Trophoblast cell (in vitro differentiated cells and primary cell): ENCODE measurements at regions not wholly inside any gene's neighbourhood (a gene's known extent, or its start where the extent isn't known, plus 50 kb on each side); places are given as distances from the start of the nearest gene placed in this dataset.

Experiments
- DNase-seq, 2 donors: peaks; one replicate each; pipeline ENCODE4 v3.0.0-alpha.2; 2016
- H2AFZ ChIP-seq: 2 replicates; pipeline ENCODE4 v1.6.1; 2013; ENCODE audit warnings: low read length, moderate library complexity, mild to moderate bottlenecking; ENCODE audit not compliant: insufficient read depth, poor library complexity
- H2AK5ac ChIP-seq: 2 replicates; pipeline ENCODE4 v1.6.1; 2013; ENCODE audit warnings: mild to moderate bottlenecking, low read length
- H2BK120ac ChIP-seq: 2 replicates; pipeline ENCODE4 v1.6.1; 2013; ENCODE audit warnings: low read length, mild to moderate bottlenecking, moderate library complexity; ENCODE audit not compliant: insufficient read depth, poor library complexity
- H2BK12ac ChIP-seq: 2 replicates; pipeline ENCODE4 v1.6.1; 2013; ENCODE audit warnings: mild to moderate bottlenecking, low read length, moderate library complexity
- H2BK5ac ChIP-seq: 2 replicates; pipeline ENCODE4 v1.6.1; 2013; ENCODE audit warnings: low read length, low read depth, moderate library complexity, mild to moderate bottlenecking; ENCODE audit not compliant: poor library complexity
- H3K14ac ChIP-seq: 2 replicates; pipeline ENCODE4 v1.6.1; 2013; ENCODE audit warnings: mild to moderate bottlenecking, low read length
- H3K18ac ChIP-seq: 2 replicates; pipeline ENCODE4 v1.6.1; 2013; ENCODE audit warnings: mild to moderate bottlenecking, low read length
- H3K23ac ChIP-seq: 2 replicates; pipeline ENCODE4 v1.6.1; 2013; ENCODE audit warnings: low read length
- H3K27ac ChIP-seq: 2 replicates; pipeline ENCODE4 v1.5.1; 2013; ENCODE audit warnings: low read depth, mild to moderate bottlenecking, inconsistent platforms, low read length, moderate library complexity
- H3K27me3 ChIP-seq: 2 replicates; pipeline ENCODE4 v1.6.1; 2013; ENCODE audit warnings: inconsistent platforms, mild to moderate bottlenecking, low read length, moderate library complexity; ENCODE audit not compliant: insufficient read depth
- H3K36me3 ChIP-seq, 2 experiments: 1 replicate in 1 of 2; 2 replicates in 1 of 2; pipeline ENCODE4 v1.6.1; 2013; ENCODE audit warnings: low read length in 2 of 2, mild to moderate bottlenecking in 2 of 2, moderate library complexity in 1 of 2; ENCODE audit not compliant: insufficient read depth in 2 of 2, control insufficient read depth in 1 of 2
- H3K4ac ChIP-seq: 2 replicates; pipeline ENCODE4 v1.6.1; 2013; ENCODE audit warnings: low read depth, mild to moderate bottlenecking, low read length, moderate library complexity
- H3K4me1 ChIP-seq, 2 experiments: 1 replicate in 1 of 2; 2 replicates in 1 of 2; pipeline ENCODE4 v1.6.1; 2013; ENCODE audit warnings: low read length in 2 of 2, mild to moderate bottlenecking in 2 of 2, moderate library complexity in 1 of 2; ENCODE audit not compliant: insufficient read depth in 2 of 2, control insufficient read depth in 1 of 2
- H3K4me2 ChIP-seq: 2 replicates; pipeline ENCODE4 v1.6.1; 2013; ENCODE audit warnings: inconsistent platforms, mild to moderate bottlenecking, low read length, moderate library complexity
- H3K4me3 ChIP-seq: 2 replicates; pipeline ENCODE4 v1.5.1; 2013; ENCODE audit warnings: mild to moderate bottlenecking, low read depth, low read length, inconsistent platforms
- H3K79me1 ChIP-seq: one replicate; pipeline ENCODE4 v1.6.1; 2013; ENCODE audit warnings: low read length
- H3K79me2 ChIP-seq: 2 replicates; pipeline ENCODE4 v1.6.1; 2013; ENCODE audit warnings: low read length, mild to moderate bottlenecking; ENCODE audit not compliant: control insufficient read depth, insufficient read depth, poor library complexity
- H3K9ac ChIP-seq: 2 replicates; pipeline ENCODE4 v1.6.1; 2013; ENCODE audit warnings: mild to moderate bottlenecking, low read length
- H3K9me3 ChIP-seq: 2 replicates; pipeline ENCODE4 v1.6.1; 2013; ENCODE audit warnings: low read depth, mild to moderate bottlenecking, control low read depth, inconsistent platforms, low read length; ENCODE audit not compliant: insufficient read depth
- H4K12ac ChIP-seq: 2 replicates; pipeline ENCODE4 v1.6.1; 2013; ENCODE audit warnings: low read depth, mild to moderate bottlenecking, low read length, moderate library complexity
- H4K8ac ChIP-seq: 2 replicates; pipeline ENCODE4 v1.6.1; 2013; ENCODE audit warnings: low read depth, mild to moderate bottlenecking, low read length, moderate library complexity
- H4K91ac ChIP-seq: one replicate; pipeline ENCODE4 v1.6.1; 2013; ENCODE audit warnings: low read depth, mild to moderate bottlenecking, low read length, moderate library complexity
- WGBS: extraction: QIAGEN DNeasy Blood & Tissue Kit; methylation state at CpG from one replicate; pipeline ENCODE4 v1.1.7; 2013; ENCODE audit warnings: missing lambda C conversion rate; ENCODE audit not compliant: insufficient read length, insufficient coverage; ENCODE audit errors: extremely low coverage; 5-methylcytosine and 5-hydroxymethylcytosine counted together

DNA sequence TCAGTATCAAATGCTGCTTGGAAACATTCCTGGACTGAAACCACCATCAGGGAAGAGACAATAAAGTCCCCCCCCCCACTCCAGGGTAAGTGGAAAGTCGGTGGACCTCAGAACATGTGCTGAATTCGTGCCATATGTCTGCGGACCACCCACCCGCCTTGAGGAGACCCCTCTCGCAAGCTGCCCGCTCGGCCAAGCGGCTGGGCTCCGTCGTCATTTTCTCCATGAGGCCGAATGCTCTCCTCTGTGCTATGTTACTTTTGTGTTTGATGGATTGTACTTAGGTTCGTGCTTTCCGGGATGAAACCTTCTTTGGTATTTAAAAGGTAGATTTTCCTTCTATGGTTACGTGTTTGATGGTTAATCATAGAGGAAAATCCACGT, 136.2 kb upstream of the RTL1 start:
- WGBS, result no CpG with 5 or more reads among the region's 15 CpGs
- Histone ChIP-seq H2BK12ac (no peak overlapping the region), H3K14ac (no peak overlapping the region), H3K4me2 (no peak overlapping the region), H2AK5ac (no peak overlapping the region), H2BK120ac (no peak overlapping the region), H3K27ac (no peak overlapping the region), H3K4me1 (no peaks in the 10 kb centered on the region), H4K91ac (no peak overlapping the region), H3K4ac (no peak overlapping the region), H4K8ac (no peak overlapping the region), H3K9me3 (peaks cover 1% of the 10 kb centered on the region), H2AFZ (no peak overlapping the region), H3K18ac (no peak overlapping the region), H3K27me3 (no peaks in the 10 kb centered on the region), H2BK5ac (no peak overlapping the region), H4K12ac (no peak overlapping the region), H3K23ac (no peak overlapping the region), H3K36me3 (no peaks in the 10 kb centered on the region), H3K79me2 (no peaks in the 10 kb centered on the region), H3K9ac (no peak overlapping the region), H3K79me1 (no peaks in the 10 kb centered on the region), H3K4me3 (no peak overlapping the region)
- no peak for DNase-seq

DNA sequence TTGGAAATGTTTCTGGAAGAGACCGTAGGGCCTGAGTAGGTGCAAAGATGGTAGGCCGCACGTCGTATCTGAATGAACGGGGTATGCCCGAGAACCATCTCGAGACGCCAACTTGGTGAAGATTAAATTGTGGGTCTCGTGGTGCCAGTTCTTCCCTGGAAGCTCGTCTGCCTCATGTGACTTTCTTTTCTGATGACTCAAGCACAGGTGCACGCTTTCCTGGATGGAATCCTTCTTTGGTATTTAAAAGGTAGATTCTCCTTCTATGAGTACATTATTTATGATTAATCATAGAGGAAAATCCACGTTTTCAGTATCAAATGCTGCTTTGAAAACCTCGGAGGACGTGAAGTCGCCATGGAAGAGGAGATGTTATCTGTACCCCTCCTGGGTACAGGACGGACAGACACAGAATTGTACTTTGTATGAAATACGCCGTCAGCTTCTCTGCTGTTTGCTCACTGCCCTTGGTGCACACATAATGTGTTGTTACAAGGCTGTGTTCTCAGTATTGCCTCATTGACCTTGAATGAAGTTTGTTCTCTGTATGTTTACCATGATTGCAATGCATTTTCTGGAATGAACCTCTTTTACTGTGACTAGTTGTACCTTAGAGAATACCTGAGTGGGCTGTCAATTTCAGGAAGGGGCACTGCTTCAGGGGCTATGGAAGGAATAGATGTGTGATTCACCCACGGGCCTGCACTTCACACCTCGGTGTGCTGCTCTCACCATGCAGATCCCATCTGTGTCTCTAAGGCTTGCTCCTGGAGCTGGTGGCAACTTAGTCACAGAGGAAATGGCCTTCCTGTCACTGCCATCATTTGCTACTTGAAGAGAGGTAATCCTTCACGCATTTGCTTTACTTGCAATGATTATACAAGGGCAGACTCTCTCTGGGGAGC, 137.3 kb upstream of the RTL1 start:
- no peak overlapping the region for H3K4me2 ChIP-seq
- H4K8ac ChIP-seq, result no peak overlapping the region
- no peak overlapping the region for H2AK5ac ChIP-seq
- H3K27ac ChIP-seq, result no peak overlapping the region
- DNase-seq, result no peak
- no peak overlapping the region for H3K4me3 ChIP-seq
- H3K18ac ChIP-seq, result no peak overlapping the region
- no peaks in the 10 kb centered on the region for H3K79me2 ChIP-seq
- no peak overlapping the region for H2BK120ac ChIP-seq
- no peaks in the 10 kb centered on the region for H3K27me3 ChIP-seq
- H2BK5ac ChIP-seq, result no peak overlapping the region
- WGBS, result no CpG with 5 or more reads among the region's 21 CpGs
- H3K14ac ChIP-seq, result no peak overlapping the region
- no peak overlapping the region for H2AFZ ChIP-seq
- H3K79me1 ChIP-seq, result no peaks in the 10 kb centered on the region
- H3K9me3 ChIP-seq, result peaks cover 1% of the 10 kb centered on the region
- H2BK12ac ChIP-seq, result no peak overlapping the region
- no peak overlapping the region for H3K9ac ChIP-seq
- no peak overlapping the region for H4K12ac ChIP-seq
- no peak overlapping the region for H4K91ac ChIP-seq
- no peaks in the 10 kb centered on the region for H3K36me3 ChIP-seq
- H3K4ac ChIP-seq, result no peak overlapping the region
- no peak overlapping the region for H3K23ac ChIP-seq
- no peaks in the 10 kb centered on the region for H3K4me1 ChIP-seq

DNA sequence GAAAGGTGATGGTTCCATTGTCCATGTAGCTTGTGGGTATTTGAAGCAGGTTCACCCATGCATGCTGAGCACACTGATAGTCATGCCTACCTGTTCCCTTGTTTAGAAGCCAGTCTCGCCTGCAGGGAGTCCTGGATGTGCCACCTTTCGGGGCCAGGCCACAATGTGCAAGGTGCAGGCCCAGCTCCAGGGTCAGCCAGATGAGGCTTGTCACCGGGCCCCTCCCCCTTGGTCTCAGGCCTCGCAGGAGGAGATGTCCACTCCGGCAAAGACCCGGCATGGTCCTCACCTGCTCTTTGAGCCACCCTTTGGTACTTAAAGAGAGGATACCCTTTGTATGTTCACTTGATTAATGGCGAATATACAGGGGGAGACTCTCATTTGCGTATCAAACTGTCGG, 140.4 kb upstream of the RTL1 start:
- no peaks in the 10 kb centered on the region for H3K27me3 ChIP-seq
- WGBS, result no CpG with 5 or more reads among the region's 9 CpGs
- H2AK5ac ChIP-seq, result no peak overlapping the region
- no peak overlapping the region for H3K4me3 ChIP-seq
- H4K8ac ChIP-seq, result no peak overlapping the region
- H2BK120ac ChIP-seq, result no peak overlapping the region
- H3K23ac ChIP-seq, result no peak overlapping the region
- no peak overlapping the region for H3K18ac ChIP-seq
- H3K4me1 ChIP-seq, result no peaks in the 10 kb centered on the region
- no peaks in the 10 kb centered on the region for H3K36me3 ChIP-seq
- H2AFZ ChIP-seq, result no peak overlapping the region
- no peak overlapping the region for H4K12ac ChIP-seq
- H4K91ac ChIP-seq, result no peak overlapping the region
- peaks cover 2% of the 10 kb centered on the region for H3K9me3 ChIP-seq
- no peak overlapping the region for H3K9ac ChIP-seq
- no peak overlapping the region for H3K4ac ChIP-seq
- H2BK5ac ChIP-seq, result no peak overlapping the region
- no peak overlapping the region for H3K14ac ChIP-seq
- DNase-seq, result no peak
- H3K4me2 ChIP-seq, result no peak overlapping the region
- no peak overlapping the region for H3K27ac ChIP-seq
- no peaks in the 10 kb centered on the region for H3K79me1 ChIP-seq
- H3K79me2 ChIP-seq, result no peaks in the 10 kb centered on the region
- no peak overlapping the region for H2BK12ac ChIP-seq

DNA sequence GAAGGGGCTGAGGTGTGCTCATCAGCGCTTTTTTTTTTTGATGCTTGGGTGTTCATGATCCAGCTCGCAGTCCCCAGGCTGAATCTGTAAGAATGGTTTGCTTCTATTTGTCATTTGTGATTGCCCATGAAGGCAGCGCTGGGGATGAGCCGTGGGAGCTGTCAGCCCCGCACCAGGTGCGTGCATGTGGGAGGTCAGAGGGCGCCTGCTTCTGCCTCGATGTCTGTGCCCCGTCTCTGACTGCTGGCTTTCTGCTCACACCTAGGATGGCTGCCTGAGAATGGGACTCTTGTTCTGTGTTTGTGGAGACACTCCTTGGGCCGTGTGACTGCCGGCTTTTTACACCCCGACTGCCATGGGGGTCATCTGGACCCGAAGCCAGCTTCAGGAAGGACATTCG, 141.2 kb upstream of the RTL1 start:
- Histone ChIP-seq H3K4me3 (no peak overlapping the region), H3K27me3 (no peaks in the 10 kb centered on the region), H3K18ac (no peak overlapping the region), H2BK5ac (no peak overlapping the region), H3K14ac (no peak overlapping the region), H3K36me3 (no peaks in the 10 kb centered on the region), H2BK120ac (no peak overlapping the region), H3K9me3 (peaks cover 2% of the 10 kb centered on the region), H2BK12ac (no peak overlapping the region), H3K79me2 (no peaks in the 10 kb centered on the region), H3K27ac (no peak overlapping the region), H2AFZ (no peak overlapping the region), H3K23ac (no peak overlapping the region), H3K4me1 (no peaks in the 10 kb centered on the region), H3K9ac (no peak overlapping the region), H2AK5ac (no peak overlapping the region), H4K91ac (no peak overlapping the region), H3K79me1 (no peaks in the 10 kb centered on the region), H4K8ac (no peak overlapping the region), H3K4ac (no peak overlapping the region), H4K12ac (no peak overlapping the region), H3K4me2 (no peak overlapping the region)
- WGBS, result no CpG with 5 or more reads among the region's 14 CpGs
- DNase-seq, result no peak
